ENCODE measurements at regions not wholly inside any gene's neighbourhood (a gene's known extent, or its start where the extent isn't known, plus 50 kb on each side); places are given as distances from the start of the nearest gene placed in this dataset.

DNA sequence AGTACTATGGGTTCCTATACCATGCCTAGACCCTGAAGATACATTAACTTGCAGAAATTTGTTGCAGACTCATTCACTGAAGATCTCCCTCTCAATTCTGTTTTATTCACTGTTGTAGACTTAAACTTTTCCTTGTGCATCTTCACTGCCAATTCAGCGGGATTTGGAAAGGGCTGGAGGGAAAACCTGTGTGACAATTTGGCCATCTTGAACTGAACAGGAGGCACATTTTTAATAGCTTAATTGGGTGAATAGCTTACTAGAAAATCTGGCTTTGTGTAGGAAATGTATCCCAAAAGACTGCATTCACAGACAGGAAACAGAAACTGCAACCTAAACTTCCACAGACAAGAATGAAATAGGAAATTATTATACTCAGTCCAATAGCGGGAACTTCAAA lies 512.3 kb downstream of the XIRP2 start:
- ATAC-seq: no peak
- H3K27me3 ChIP-seq: no peaks in the 10 kb centered on the region
- intact Hi-C loops (cut with DNase I): no loop called here

GRCh38 chr2:167398873-167399272 lies 510.6 kb downstream of the XIRP2 start:
- Histone ChIP-seq H3K4me1 (no peaks in the 10 kb centered on the region), H3K4me3 (no peak overlapping the region), H3K36me3 (no peaks in the 10 kb centered on the region), H3K27me3 (no peaks in the 10 kb centered on the region), H3K9me3 (no peaks in the 10 kb centered on the region), H3K27ac (no peak overlapping the region)
- intact Hi-C loops (cut with DNase I): no loop called here
- no peak for DNase-seq
- no peak for TF ChIP-seq CTCF (IDR thresholded peaks at IDR 0.05)
- no peak for ATAC-seq

More for the DNA sequence above, 512.3 kb downstream of the XIRP2 start:
- Histone ChIP-seq H3K4me3 (no peak overlapping the region), H3K9me3 (no peaks in the 10 kb centered on the region), H3K4me1 (no peaks in the 10 kb centered on the region), H3K27ac (no peak overlapping the region), H3K36me3 (no peaks in the 10 kb centered on the region)
- no peak for DNase-seq
- no peak for TF ChIP-seq CTCF (IDR thresholded peaks at IDR 0.05)

GRCh38 chr2:167388901-167389300 lies 500.6 kb downstream of the XIRP2 start:
- no peaks in the 10 kb centered on the region for H3K36me3 ChIP-seq
- no peaks in the 10 kb centered on the region for H3K4me1 ChIP-seq
- H3K9me3 ChIP-seq: no peaks in the 10 kb centered on the region
- H3K27me3 ChIP-seq: no peaks in the 10 kb centered on the region
- no peak for DNase-seq
- TF ChIP-seq CTCF (IDR thresholded peaks at IDR 0.05): no peak
- no peak for ATAC-seq
- no peak overlapping the region for H3K4me3 ChIP-seq
- intact Hi-C loops (cut with DNase I): no loop called here
- H3K27ac ChIP-seq: no peak overlapping the region

- Histone ChIP-seq H3K4me1 (no peaks in the 10 kb centered on the region), H3K9me3 (no peaks in the 10 kb centered on the region), H3K4me3 (no peak overlapping the region), H3K27me3 (no peaks in the 10 kb centered on the region), H3K27ac (no peak overlapping the region), H3K36me3 (no peaks in the 10 kb centered on the region)
- intact Hi-C loops (cut with DNase I): no loop called here
- TF ChIP-seq CTCF (IDR thresholded peaks at IDR 0.05): no peak
- DNase-seq (no peak), ATAC-seq (no peak)
Observed at GRCh38 chr2:167388497-167388896, 500.2 kb downstream of the XIRP2 start.

DNA sequence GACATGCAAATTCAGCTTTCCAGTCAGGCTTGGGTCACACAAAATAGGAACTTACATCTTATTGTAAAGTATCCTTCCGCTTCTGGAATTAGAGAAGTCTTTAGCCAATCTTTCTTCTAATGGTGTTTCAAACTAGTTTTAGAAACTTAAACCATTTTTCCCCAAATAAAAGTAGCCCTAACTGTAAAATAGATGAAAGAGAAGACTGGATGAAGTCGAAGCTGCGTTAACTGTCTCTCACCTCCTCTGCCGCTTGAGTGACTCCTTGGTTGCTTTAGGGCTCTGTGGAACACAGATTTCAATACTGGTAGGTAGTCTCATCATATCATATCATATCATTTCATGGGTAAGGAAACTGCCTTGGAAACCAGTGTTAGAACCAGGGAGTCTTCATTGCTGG lies 498.4 kb downstream of the XIRP2 start:
- no peaks in the 10 kb centered on the region for H3K36me3 ChIP-seq
- H3K27me3 ChIP-seq: no peaks in the 10 kb centered on the region
- TF ChIP-seq CTCF (IDR thresholded peaks at IDR 0.05): no peak
- H3K4me1 ChIP-seq: no peaks in the 10 kb centered on the region
- DNase-seq (no peak), ATAC-seq (no peak)
- H3K9me3 ChIP-seq: no peaks in the 10 kb centered on the region
- intact Hi-C loops (cut with DNase I): no loop called here
- no peak overlapping the region for H3K27ac ChIP-seq
- H3K4me3 ChIP-seq: no peak overlapping the region

- no peak for ATAC-seq
- no peaks in the 10 kb centered on the region for H3K27me3 ChIP-seq
Observed at GRCh38 chr2:167383610-167384194, 495.4 kb downstream of the XIRP2 start.

More at GRCh38 chr2:167383610-167384194, 495.4 kb downstream of the XIRP2 start:
- intact Hi-C loops (cut with DNase I): no loop called here
- TF ChIP-seq CTCF (IDR thresholded peaks at IDR 0.05): no peak
- H3K36me3 ChIP-seq: no peaks in the 10 kb centered on the region
- H3K9me3 ChIP-seq: no peaks in the 10 kb centered on the region
- no peak for DNase-seq
- no peak overlapping the region for H3K4me3 ChIP-seq
- no peaks in the 10 kb centered on the region for H3K4me1 ChIP-seq
- H3K27ac ChIP-seq: no peak overlapping the region
